ENCODE measurements at regions not wholly inside any gene's neighbourhood (a gene's known extent, or its start where the extent isn't known, plus 50 kb on each side); places are given as distances from the start of the nearest gene placed in this dataset.

GRCh38 chr9:28916348-28916747, 1343.1 kb upstream of the C9orf72 start:
- CTCF ChIA-PET, result no interaction called here
- POLR2A ChIA-PET, result no interaction called here
- Histone ChIP-seq H3K9ac (ENCODE audit: control insufficient read depth, insufficient read depth, low read length) (no peak overlapping the region), H3K4me2 (ENCODE audit: control insufficient read depth, insufficient read depth) (no peak overlapping the region), H3K36me3 (ENCODE audit: control insufficient read depth in 2 of 2, insufficient read depth in 2 of 2, low read length in 1 of 2) (no peaks in the 10 kb centered on the region), H3K4me3 (no peak overlapping the region), H3K4me1 (ENCODE audit: control insufficient read depth, insufficient read depth, low read length) (no peaks in the 10 kb centered on the region), H4K20me1 (ENCODE audit: control insufficient read depth, insufficient read depth) (no peaks in the 10 kb centered on the region), H3K27me3 (replicated peaks in 1 of 2; ENCODE audit: control insufficient read depth in 2 of 2, insufficient read depth in 2 of 2, low read length in 1 of 2) (no peaks in the 10 kb centered on the region), H3K9me3 (replicated peaks; ENCODE audit: control insufficient read depth, insufficient read depth, low read length) (no peaks in the 10 kb centered on the region), H3K79me2 (ENCODE audit: control insufficient read depth, insufficient read depth, low read length) (no peaks in the 10 kb centered on the region), H2AFZ (ENCODE audit: control insufficient read depth, low read depth, low read length) (no peak overlapping the region), H3K27ac (ENCODE audit: control insufficient read depth, insufficient read depth) (no peak overlapping the region)
- in situ Hi-C loops (cut with MboI), result no loop called here
- BruUV-seq (replicated peaks), result no TSS peak
- intact Hi-C loops (cut with micrococcal nuclease; ENCODE audit: unreplicated experiment), result no loop called here
- SMC1A ChIA-PET (ENCODE audit: uncharacterized antibody, unreplicated experiment), result interaction anchor here (0.6 kb wide), 1 partner anchor 79 kb away, joined by 4 read pairs; no protein-coding TSS in a partner anchor
- RAD21 ChIA-PET (ENCODE audit: unreplicated experiment), result no interaction called here
- WGBS (ENCODE audit: insufficient coverage, insufficient replicate concordance, low lambda C conversion rate, missing lambda C conversion rate), result 0% methylated on average over 3 of the region's 3 CpGs
- ATAC-seq (no peak), DNase-seq (ENCODE audit: low read depth, low spot score) (no peak), FAIRE-seq (no peak)
- no peak for TF ChIP-seq NKRF (conservative IDR thresholded peaks at IDR 0.05)
- TF ChIP-seq NFYA (IDR thresholded peaks at IDR 0.05; ENCODE audit: borderline replicate concordance, low read depth, low read length), result no peak
- TF ChIP-seq ZSCAN29 (IDR thresholded peaks at IDR 0.05), result no peak
- no peak for TF ChIP-seq LARP7 (IDR thresholded peaks at IDR 0.05)
- no peak for TF ChIP-seq ZBTB11 (CRISPR knock-in tag; IDR thresholded peaks at IDR 0.05)
- no peak for TF ChIP-seq HDAC2 (IDR thresholded peaks at IDR 0.05)
- TF ChIP-seq RBBP5 (conservative IDR thresholded peaks at IDR 0.05), result no peak
- TF ChIP-seq POLR2A (IDR thresholded peaks at IDR 0.05; ENCODE audit: low read depth, low read length), result no peak
- no peak for TF ChIP-seq CBFB (IDR thresholded peaks at IDR 0.05; ENCODE audit: low read depth)
- TF ChIP-seq CREB1 (IDR thresholded peaks at IDR 0.05; ENCODE audit: low read depth), result no peak
- TF ChIP-seq TBL1XR1 (IDR thresholded peaks at IDR 0.05; ENCODE audit: low read depth, low read length), result no peak
- TF ChIP-seq SUZ12 (IDR thresholded peaks at IDR 0.05; ENCODE audit: unreplicated experiment), result no peak
- TF ChIP-seq PAX8 (IDR thresholded peaks at IDR 0.05), result no peak
- TF ChIP-seq FOXK2 (IDR thresholded peaks at IDR 0.05), result no peak
- TF ChIP-seq ETV6 (conservative IDR thresholded peaks at IDR 0.05 in 1 of 2, IDR thresholded peaks at IDR 0.05 in 1 of 2; ENCODE audit: borderline replicate concordance in 1 of 2, low read depth in 1 of 2), result no peak
- no peak for TF ChIP-seq E2F8 (IDR thresholded peaks at IDR 0.05; ENCODE audit: low read depth, partially characterized antibody)
